Erythroblast (primary cell): ENCODE measurements at regions not wholly inside any gene's neighbourhood (a gene's known extent, or its start where the extent isn't known, plus 50 kb on each side); places are given as distances from the start of the nearest gene placed in this dataset.

Source experiments
- GATA1 ChIP-seq: IDR thresholded peaks from 2 replicates; pipeline ENCODE4 v1.6.1; 2011; ENCODE audit warnings: low read depth, mild to moderate bottlenecking, control low read depth, low read length, moderate library complexity
- POLR2A ChIP-seq: IDR thresholded peaks from 2 replicates; pipeline ENCODE4 v1.6.1; 2011; ENCODE audit warnings: mild to moderate bottlenecking, low read length

DNA sequence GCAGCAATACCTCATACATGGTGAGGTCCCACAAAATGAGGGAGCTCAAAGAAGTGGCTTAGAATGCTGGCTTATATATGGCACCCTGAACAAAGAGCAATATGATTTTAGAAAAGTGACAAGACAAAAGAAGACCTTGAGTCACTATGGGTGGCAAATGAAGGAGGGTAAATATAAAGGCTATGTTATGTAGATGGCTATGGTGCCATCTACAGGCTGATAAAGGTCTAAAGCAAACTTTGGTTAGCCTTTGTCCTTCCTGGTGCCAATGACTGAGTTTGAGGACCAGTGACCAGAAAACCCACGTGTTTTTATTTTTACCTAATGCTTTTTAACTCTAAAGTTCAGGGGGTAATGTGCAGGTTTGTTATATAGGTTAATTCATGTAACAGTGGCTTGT lies 151.8 kb downstream of the CCNG2 start:
- TF ChIP-seq POLR2A, result no peak
- no peak for TF ChIP-seq GATA1
